H9 (cell line): ENCODE measurements at regions not wholly inside any gene's neighbourhood (a gene's known extent, or its start where the extent isn't known, plus 50 kb on each side); places are given as distances from the start of the nearest gene placed in this dataset.

ENCODE experiments used
- DNase-seq: peaks from one replicate; pipeline ENCODE4 v3.0.0-alpha.2; 2017
- H2AFZ ChIP-seq: one replicate; pipeline ENCODE4 v1.6.1; 2013; ENCODE audit warnings: mild to moderate bottlenecking, low read length, control low read depth, moderate library complexity
- H2AK5ac ChIP-seq: 2 replicates; pipeline ENCODE4 v1.6.1; 2013; ENCODE audit warnings: low read length, control low read depth, mixed read lengths; ENCODE audit not compliant: insufficient read length
- H2BK120ac ChIP-seq: one replicate; pipeline ENCODE4 v1.6.1; 2013; ENCODE audit warnings: low read depth, mild to moderate bottlenecking, low read length, control low read depth, inconsistent platforms; ENCODE audit not compliant: poor library complexity, severe bottlenecking
- H2BK12ac ChIP-seq: 2 replicates; pipeline ENCODE4 v1.6.1; 2013; ENCODE audit warnings: low read length, control low read depth, mixed read lengths, low read depth; ENCODE audit not compliant: insufficient read length
- H2BK15ac ChIP-seq: 2 replicates; pipeline ENCODE4 v1.6.1; 2013; ENCODE audit warnings: low read depth, low read length, control low read depth
- H2BK20ac ChIP-seq: one replicate; pipeline ENCODE4 v1.6.1; 2013; ENCODE audit warnings: low read depth, mild to moderate bottlenecking, low read length, control low read depth, inconsistent platforms; ENCODE audit not compliant: poor library complexity, severe bottlenecking
- H2BK5ac ChIP-seq: 2 replicates; pipeline ENCODE4 v1.6.1; 2013; ENCODE audit warnings: low read length, control low read depth, mixed read lengths; ENCODE audit not compliant: insufficient read length
- H3K14ac ChIP-seq: 2 replicates; pipeline ENCODE4 v1.6.1; 2013; ENCODE audit warnings: low read length, control low read depth; ENCODE audit not compliant: insufficient read depth
- H3K18ac ChIP-seq: 2 replicates; pipeline ENCODE4 v1.6.1; 2013; ENCODE audit warnings: low read depth, mild to moderate bottlenecking, mixed read lengths, low read length, control low read depth; ENCODE audit not compliant: insufficient read length
- H3K23ac ChIP-seq: 2 replicates; pipeline ENCODE4 v1.6.1; 2013; ENCODE audit warnings: low read length, control low read depth, mixed read lengths, low read depth; ENCODE audit not compliant: insufficient read length
- H3K23me2 ChIP-seq: 2 replicates; pipeline ENCODE4 v1.6.1; 2013; ENCODE audit warnings: low read depth, mild to moderate bottlenecking, mixed read lengths, low read length, control low read depth; ENCODE audit not compliant: insufficient read length, poor library complexity, severe bottlenecking
- H3K27ac ChIP-seq: 2 replicates; pipeline ENCODE4 v1.5.1; 2013; ENCODE audit warnings: low read length, control low read depth, mixed read lengths, low read depth; ENCODE audit not compliant: insufficient read length
- H3K27me3 ChIP-seq: 2 replicates; pipeline ENCODE4 v1.6.1; 2013; ENCODE audit warnings: low read length, control low read depth, inconsistent platforms; ENCODE audit not compliant: insufficient read depth
- H3K4ac ChIP-seq: 2 replicates; pipeline ENCODE4 v1.6.1; 2013; ENCODE audit warnings: low read depth, mild to moderate bottlenecking, control low read depth, inconsistent platforms, low read length, moderate library complexity
- H3K4me1 ChIP-seq: 2 replicates; pipeline ENCODE4 v1.6.1; 2013; ENCODE audit warnings: low read length, control low read depth, inconsistent platforms; ENCODE audit not compliant: insufficient read depth
- H3K4me2 ChIP-seq: 2 replicates; pipeline ENCODE4 v1.6.1; 2013; ENCODE audit warnings: low read length, control low read depth, mixed read lengths; ENCODE audit not compliant: insufficient read length, insufficient read depth
- H3K56ac ChIP-seq: 2 replicates; pipeline ENCODE4 v1.6.1; 2013; ENCODE audit warnings: low read depth, mild to moderate bottlenecking, mixed read lengths, low read length, control low read depth; ENCODE audit not compliant: insufficient read length
- H3K79me1 ChIP-seq: 2 replicates; pipeline ENCODE4 v1.6.1; 2013; ENCODE audit warnings: low read depth, mild to moderate bottlenecking, moderate library complexity, low read length, control low read depth, inconsistent platforms; ENCODE audit not compliant: insufficient read depth, poor library complexity, severe bottlenecking
- H3K79me2 ChIP-seq: 2 replicates; pipeline ENCODE4 v1.6.1; 2013; ENCODE audit warnings: low read length, control low read depth, inconsistent platforms; ENCODE audit not compliant: insufficient read depth
- H3K9ac ChIP-seq: 2 replicates; pipeline ENCODE4 v1.6.1; 2013; ENCODE audit warnings: low read length, control low read depth, mixed read lengths; ENCODE audit not compliant: insufficient read length; ENCODE audit errors: extremely low read depth
- H3K9me3 ChIP-seq: one replicate; pipeline ENCODE4 v1.6.1; 2013; ENCODE audit warnings: low read depth, low read length, inconsistent platforms; ENCODE audit not compliant: control insufficient read depth
- H3T11ph ChIP-seq: one replicate; pipeline ENCODE4 v1.6.1; 2013; ENCODE audit warnings: mild to moderate bottlenecking, low read length, control low read depth, inconsistent platforms
- H4K20me1 ChIP-seq: one replicate; pipeline ENCODE4 v1.6.1; 2013; ENCODE audit not compliant: control insufficient read depth, insufficient read length, insufficient read depth
- H4K5ac ChIP-seq: 2 replicates; pipeline ENCODE4 v1.6.1; 2013; ENCODE audit warnings: low read depth, mild to moderate bottlenecking, mixed read lengths, low read length, control low read depth; ENCODE audit not compliant: insufficient read length
- H4K8ac ChIP-seq: replicated peaks from 2 replicates; pipeline ENCODE4 v1.6.1; 2013; ENCODE audit warnings: low read length, control low read depth, mixed read lengths, low read depth; ENCODE audit not compliant: insufficient read length
- H4K91ac ChIP-seq: 2 replicates; pipeline ENCODE4 v1.6.1; 2013; ENCODE audit warnings: low read depth, mild to moderate bottlenecking, moderate library complexity, mixed read lengths, low read length, control low read depth; ENCODE audit not compliant: insufficient read length
- H3K27ac Mint-ChIP-seq, 3 experiments: 2 replicates in 2 of 3; 3 replicates in 1 of 3; pipeline ENCODE4 v1.8.0; 2020 to 2021; ENCODE audit warnings: mixed read lengths in 3 of 3, mild to moderate bottlenecking in 1 of 3, moderate library complexity in 1 of 3
- H3K27me3 Mint-ChIP-seq: 2 replicates; pipeline ENCODE4 v1.8.0; 2021; ENCODE audit warnings: low read depth, mild to moderate bottlenecking, moderate library complexity, mixed read lengths
- H3K36me3 Mint-ChIP-seq, 3 experiments: 2 replicates in 2 of 3; 3 replicates in 1 of 3; pipeline ENCODE4 v1.8.0; 2020 to 2021; ENCODE audit warnings: low read depth in 3 of 3, mixed read lengths in 3 of 3; ENCODE audit not compliant: insufficient read depth in 1 of 3
- H3K4me1 Mint-ChIP-seq, 2 experiments: 2 replicates each; pipeline ENCODE4 v1.8.0; 2020; ENCODE audit warnings: mixed read lengths in 2 of 2
- H3K4me3 Mint-ChIP-seq, 2 experiments: 2 replicates in 1 of 2; 3 replicates in 1 of 2; pipeline ENCODE4 v1.8.0; 2020 to 2021; ENCODE audit warnings: mild to moderate bottlenecking in 2 of 2, mixed read lengths in 2 of 2, moderate library complexity in 1 of 2
- H3K9me3 Mint-ChIP-seq, 2 experiments: 2 replicates in 1 of 2; 3 replicates in 1 of 2; pipeline ENCODE4 v1.8.0; 2020; ENCODE audit warnings: mild to moderate bottlenecking in 2 of 2, mixed read lengths in 2 of 2, moderate library complexity in 1 of 2
- CTCF ChIP-seq: fragments of 200-600 bp; sonication (generic); conservative IDR thresholded peaks from 3 replicates; pipeline ENCODE4 v1.8.0; 2021; ENCODE audit warnings: antibody characterized with exemption, mild to moderate bottlenecking
- WGBS: extraction: QIAGEN DNeasy Blood & Tissue Kit; methylation state at CpG from one replicate; pipeline ENCODE4 v1.1.7; 2013; ENCODE audit warnings: missing lambda C conversion rate, low lambda C conversion rate, mixed read lengths; ENCODE audit not compliant: insufficient read length; ENCODE audit errors: extremely low coverage; 5-methylcytosine and 5-hydroxymethylcytosine counted together

GRCh38 chr1:209229494-209230061 is 353.9 kb upstream of the CAMK1G start:
- TF ChIP-seq CTCF: no peak
- no peaks in the 10 kb centered on the region for H3K79me2 ChIP-seq
- Mint-ChIP-seq H3K4me1 (peaks cover 13 to 23% of the 10 kb centered on the region in 2 experiments), H3K4me3 (no peak overlapping the region), H3K9me3 (peaks cover 8 to 14% of the 10 kb centered on the region in 2 experiments), H3K27me3 (peaks cover 2% of the 10 kb centered on the region), H3K27ac (peak overlapping the region in 1 of 3 experiments; percentile 17; a peak in 2 of 7 replicates), H3K36me3 (peaks cover 4 to 13% (median 4%) of the 10 kb centered on the region in 3 experiments; a peak in 6 of 7 replicates)
- H4K5ac ChIP-seq: no peak overlapping the region
- H3K27ac ChIP-seq: no peak overlapping the region
- H2BK12ac ChIP-seq: no peak overlapping the region
- no peaks in the 10 kb centered on the region for H3K27me3 ChIP-seq
- no peak overlapping the region for H3K4ac ChIP-seq
- DNase-seq: no peak
- H4K8ac ChIP-seq: no peak overlapping the region
- H3K56ac ChIP-seq: no peak overlapping the region
- no CpG with 5 or more reads among the region's 3 CpGs for WGBS
- H3K23ac ChIP-seq: no peak overlapping the region
- H3K9me3 ChIP-seq: no peaks in the 10 kb centered on the region
- no peaks in the 10 kb centered on the region for H3K79me1 ChIP-seq
- no peak overlapping the region for H3K18ac ChIP-seq
- no peaks in the 10 kb centered on the region; the same call in 1 of the 2 replicates for H3K4me1 ChIP-seq
- H2BK120ac ChIP-seq: no peak overlapping the region
- H3K9ac ChIP-seq: no peak overlapping the region
- no peak overlapping the region for H3K14ac ChIP-seq
- no peak overlapping the region for H4K91ac ChIP-seq
- no peaks in the 10 kb centered on the region for H3K23me2 ChIP-seq
- no peak overlapping the region for H2BK20ac ChIP-seq
- H3K4me2 ChIP-seq: no peak overlapping the region
- no peak overlapping the region for H3T11ph ChIP-seq
- H2AFZ ChIP-seq: no peak overlapping the region
- no peak overlapping the region for H2BK5ac ChIP-seq
- no peak overlapping the region for H2BK15ac ChIP-seq
- no peaks in the 10 kb centered on the region for H4K20me1 ChIP-seq
- H2AK5ac ChIP-seq: no peak overlapping the region
